Mesenchymal stem cell (in vitro differentiated cells and primary cell): ENCODE measurements at regions not wholly inside any gene's neighbourhood (a gene's known extent, or its start where the extent isn't known, plus 50 kb on each side); places are given as distances from the start of the nearest gene placed in this dataset. TPM values are rescaled to one million over a fixed set of nuclear protein-coding genes. Genes with fewer than 3 reads are reported as not detected.

Source experiments
- small RNA-seq: library from polyadenylated mRNA; stranded (forward); fragments of <200 nt; extraction: miRNeasy Mini kit (QIAGEN cat#:217004); gene quantifications from one replicate; pipeline ENCODE3, GENCODE V24; 2013; ENCODE audit warnings: low read depth

Small RNAs in the stretch of these regions (small RNA-seq; reads per million reads assigned to genes)
- not detected for gene AC011456.1
- gene RNA5SP471 = not detected
- not detected for gene RNA5SP472
- not detected for gene RNU6-967P
